HG02798 (cell line): ENCODE measurements at regions not wholly inside any gene's neighbourhood (a gene's known extent, or its start where the extent isn't known, plus 50 kb on each side); places are given as distances from the start of the nearest gene placed in this dataset.

ENCODE experiments used
- ATAC-seq: cut with Tn5 transposase; IDR thresholded peaks from one replicate; pipeline ENCODE4 v1.9.1; 2021; ENCODE audit warnings: mild to moderate bottlenecking; ENCODE audit not compliant: unreplicated experiment, poor library complexity

DNA sequence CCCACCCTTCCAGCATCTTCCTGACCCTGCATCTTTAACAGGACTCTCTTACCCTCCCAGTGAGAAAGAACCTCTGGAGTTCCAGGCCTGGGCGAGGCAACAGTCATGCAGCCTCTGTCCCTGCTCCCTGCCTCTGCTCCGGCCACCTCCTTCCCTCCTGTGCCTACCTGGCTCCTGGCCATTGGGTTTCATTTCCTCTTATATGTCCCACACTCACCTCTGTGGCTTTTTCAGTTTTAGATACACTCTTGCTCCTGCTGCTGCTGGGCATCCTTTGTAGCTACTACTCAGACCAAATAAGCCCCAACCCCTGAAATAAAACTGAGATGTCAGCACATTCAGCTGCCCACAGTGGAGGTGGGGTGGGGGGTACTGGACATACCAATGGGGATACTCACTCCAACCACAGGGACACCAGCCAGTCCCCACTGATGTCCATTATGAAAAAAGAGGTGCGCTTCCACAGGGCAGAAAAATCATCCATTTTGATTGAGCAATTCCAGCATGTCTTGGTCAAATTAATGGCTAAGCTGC is 99.1 kb upstream of the NRXN3 start:
- ATAC-seq: no peak

- no peak for ATAC-seq
Measured at GRCh38 chr14:78073028-78073427, 97.1 kb upstream of the NRXN3 start.

- no peak for ATAC-seq
Measured at GRCh38 chr14:78074561-78074960, 95.6 kb upstream of the NRXN3 start.

DNA sequence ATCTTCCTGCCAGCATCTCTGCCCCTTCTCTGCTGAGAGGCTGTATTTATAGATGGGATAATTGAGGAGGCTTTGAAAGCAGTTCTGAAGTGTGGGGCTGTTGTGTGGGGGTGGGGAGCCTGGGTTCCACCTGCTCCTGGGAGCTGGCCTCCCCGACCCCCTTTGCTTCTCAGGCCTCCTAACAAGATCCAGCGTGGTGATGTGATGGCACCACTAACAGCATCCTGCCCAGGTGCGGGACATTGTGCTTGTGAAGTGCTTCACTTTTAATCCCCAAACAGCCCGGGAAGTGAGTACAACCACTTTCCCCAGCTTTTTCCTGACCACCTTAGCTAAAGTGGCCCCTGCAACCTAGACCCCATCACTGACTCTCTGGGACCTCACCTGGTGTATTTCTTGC is 95.1 kb upstream of the NRXN3 start:
- no peak for ATAC-seq

GRCh38 chr14:78075555-78076277 is 94.5 kb upstream of the NRXN3 start:
- no peak for ATAC-seq

GRCh38 chr14:78081245-78081644 is 88.9 kb upstream of the NRXN3 start:
- ATAC-seq: no peak

- no peak for ATAC-seq
Measured at GRCh38 chr14:78083837-78084236, 86.3 kb upstream of the NRXN3 start.

- no peak for ATAC-seq
Measured at GRCh38 chr14:78086342-78086741, 83.8 kb upstream of the NRXN3 start.

DNA sequence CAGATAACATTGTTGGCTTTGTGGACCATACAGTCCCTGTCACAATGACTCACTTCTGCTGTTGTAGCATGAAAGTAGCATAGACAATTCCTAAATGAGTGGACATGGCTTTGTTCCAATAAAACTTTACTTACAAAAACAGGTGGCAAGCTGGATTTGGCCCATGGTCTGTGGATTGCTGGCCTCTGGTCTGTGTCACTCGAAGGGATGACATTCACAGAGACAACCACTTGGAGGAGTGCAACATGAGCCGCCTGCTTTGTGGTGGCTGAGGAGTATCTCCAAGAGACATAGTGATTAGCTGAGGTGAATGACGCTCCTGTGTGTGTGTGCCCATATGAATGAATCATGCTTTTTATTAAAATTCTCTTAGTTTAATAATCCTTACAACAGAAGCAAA is 81.3 kb upstream of the NRXN3 start:
- no peak for ATAC-seq

DNA sequence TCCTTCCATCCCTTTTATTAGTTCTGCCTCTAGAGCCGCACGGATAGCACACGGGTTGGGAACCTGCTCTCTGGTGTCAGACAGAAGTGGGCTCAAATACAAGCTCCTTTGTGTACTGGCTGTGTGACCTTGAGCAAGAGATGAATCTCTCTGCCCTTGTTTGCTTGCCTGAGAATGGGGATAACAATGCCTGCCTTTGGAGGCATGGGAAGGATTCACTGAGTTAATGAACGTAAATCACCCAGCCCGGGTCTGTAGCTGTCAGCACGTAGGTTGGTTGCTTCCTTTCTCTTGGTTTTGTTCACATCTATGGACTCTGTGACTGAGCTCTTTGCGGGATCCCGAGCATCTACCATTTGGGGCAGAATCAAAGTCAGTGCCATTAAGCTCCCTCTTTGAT is 79.3 kb upstream of the NRXN3 start:
- ATAC-seq: no peak

DNA sequence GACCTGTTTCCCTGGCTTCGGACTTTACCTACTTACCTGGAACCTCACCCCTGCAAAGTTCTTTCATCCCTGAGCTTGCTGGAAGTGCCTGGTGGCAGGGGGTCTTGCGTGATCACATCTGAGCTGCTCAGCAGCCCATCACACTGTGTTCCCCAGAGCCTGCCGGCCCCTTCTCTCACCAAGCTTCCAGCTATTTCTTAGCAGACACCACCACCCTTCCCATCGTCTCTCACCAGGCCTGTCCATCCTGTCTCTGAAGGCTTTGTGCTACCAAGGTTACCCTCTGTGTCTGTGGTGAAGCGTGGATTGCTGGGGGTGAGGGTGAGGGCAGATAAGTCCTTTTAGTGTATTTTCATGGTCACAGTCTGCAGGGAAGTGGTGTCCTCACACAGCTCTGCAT is 78.8 kb upstream of the NRXN3 start:
- no peak for ATAC-seq

- ATAC-seq: no peak
Measured at GRCh38 chr14:78092040-78092439, 78.1 kb upstream of the NRXN3 start.

DNA sequence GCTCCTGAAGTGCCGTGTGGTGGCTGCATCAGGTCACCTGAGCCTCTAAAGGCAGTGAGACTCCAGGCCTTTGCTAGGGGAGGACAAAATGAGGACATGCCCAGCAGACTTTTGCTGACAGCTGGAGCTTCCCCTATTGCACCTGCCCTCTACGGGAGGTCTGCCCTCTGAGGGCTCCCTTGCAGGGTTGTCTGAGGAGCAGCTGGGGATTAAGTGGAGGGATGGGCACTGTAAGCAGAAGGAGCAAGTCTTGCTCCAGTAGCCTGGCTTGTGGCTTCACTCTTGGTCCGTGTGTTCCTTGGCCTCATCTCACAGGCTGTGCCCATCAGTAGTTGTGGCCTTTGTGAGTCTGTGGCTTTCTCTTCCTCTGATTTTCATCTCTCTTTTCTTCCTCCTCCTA is 66.9 kb upstream of the NRXN3 start:
- no peak for ATAC-seq

- ATAC-seq: no peak
Measured at GRCh38 chr14:78104160-78104559, 66.0 kb upstream of the NRXN3 start.

- no peak for ATAC-seq
Measured at GRCh38 chr14:78104655-78105054, 65.5 kb upstream of the NRXN3 start.

GRCh38 chr14:78106381-78106780 is 63.8 kb upstream of the NRXN3 start:
- ATAC-seq: no peak

- ATAC-seq: no peak
Measured at GRCh38 chr14:78107166-78107565, 63.0 kb upstream of the NRXN3 start.

GRCh38 chr14:78119440-78119839 is 50.7 kb upstream of the NRXN3 start:
- no peak for ATAC-seq
